Pancreas (tissue), 10 donors: ENCODE measurements at regions not wholly inside any gene's neighbourhood (a gene's known extent, or its start where the extent isn't known, plus 50 kb on each side); places are given as distances from the start of the nearest gene placed in this dataset.

Experiments
- ATAC-seq, 4 donors: fragments of 200-7000 bp; cut with Tn5 transposase; one replicate each; pipeline versions ENCODE4 v1.8.0 to v1.9.1; 2020; ENCODE audit warnings: mild to moderate bottlenecking in 4 of 4, moderate library complexity in 4 of 4
- DNase-seq, 6 donors: peaks; one replicate each; pipeline ENCODE4 v3.0.0-alpha.2; 2020
- FAIRE-seq: peaks from 2 replicates; lab custom pipeline; 2012; peaks lifted over from hg19 to GRCh38; lab: Jason Lieb, UNC
- H3K27ac ChIP-seq, 4 donors: fragments of 200-600 bp; sonication (generic); 1 replicate in 3 of 4; 2 replicates in 1 of 4; pipeline versions ENCODE4 v1.5.0 to v1.8.0; 2020
- H3K27me3 ChIP-seq, 4 donors: fragments of 200-600 bp; one replicate each; pipeline ENCODE4 v1.8.0; 2021
- H3K36me3 ChIP-seq, 3 donors: fragments of 200-600 bp; sonication (generic) in 1 of 3; one replicate each; pipeline versions ENCODE4 v1.5.0 to v1.8.0; 2020 to 2021
- H3K4me1 ChIP-seq, 3 donors: fragments of 200-600 bp; one replicate each; pipeline ENCODE4 v1.8.0; 2021
- H3K4me3 ChIP-seq, 4 donors: fragments of 200-600 bp; sonication (generic) in 2 of 4; one replicate each; pipeline versions ENCODE4 v1.5.0 to v1.8.0; 2020 to 2021
- H3K9me3 ChIP-seq, 4 donors: fragments of 200-600 bp; one replicate each; pipeline ENCODE4 v1.8.0; 2021
- CTCF ChIP-seq, 4 donors: fragments of 200-600 bp; sonication (generic) in 3 of 4; IDR thresholded peaks; one replicate each; pipeline versions ENCODE4 v1.5.0 to v1.8.0; 2021; ENCODE audit warnings: antibody characterized with exemption in 4 of 4
- WGBS, 2 donors: extraction: QIAGEN DNeasy Blood & Tissue Kit; methylation state at CpG; one replicate each; pipeline ENCODE4 v1.1.7; 2013; 5-methylcytosine and 5-hydroxymethylcytosine counted together
- intact Hi-C, 3 donors: fragments of 100-400 bp; cut with DNase I; formaldehyde crosslinking; loops; one replicate each; pipeline versions ENCODE4 v1.11.1 to v1.14.2; 2022
- donor health status: healthy with polysubstance abuse.
- donor health status: DM: no; HTN: no; CAD: no; lungs with moderate emphysema.
- donor health status: DM: no; HTN: no; CAD: no.
- donor health status: control.
- donor health status: control.
- donor health status: Bipolar disorder and iron deficiency.
- donor health status: DM: yes; HTN: yes; CAD: no.
- donor health status: DM: no; HTN: no; CAD: no.
- donor health status: DM: no; HTN: no; CAD: no.
- donor health status: DM: yes; HTN: yes; CAD: no.

GRCh38 chr12:128019996-128020544, 246.9 kb upstream of the TMEM132C start:
- Histone ChIP-seq H3K9me3 (no peaks in the 10 kb centered on the region), H3K36me3 (no peaks in the 10 kb centered on the region), H3K4me1 (no peaks in the 10 kb centered on the region), H3K27me3 (peaks cover 0 to 3% (median 0%) of the 10 kb centered on the region in 4 donors), H3K4me3 (no peak overlapping the region), H3K27ac (no peak overlapping the region)
- no peak for TF ChIP-seq CTCF (IDR thresholded peaks at IDR 0.05)
- ATAC-seq = no peak
- DNase-seq = no peak
- WGBS, 2 donors = 48 to 54% methylated on average over 9 of the region's 9 CpGs
- intact Hi-C loops = no loop called here
- FAIRE-seq = no peak

- no peak for TF ChIP-seq CTCF (IDR thresholded peaks at IDR 0.05)
- intact Hi-C loops = no loop called here
- Histone ChIP-seq H3K4me3 (no peak overlapping the region), H3K27ac (no peak overlapping the region), H3K36me3 (no peaks in the 10 kb centered on the region), H3K27me3 (peaks cover 0 to 3% (median 0%) of the 10 kb centered on the region in 4 donors), H3K9me3 (no peaks in the 10 kb centered on the region), H3K4me1 (no peaks in the 10 kb centered on the region)
- ATAC-seq (no peak), DNase-seq (no peak), FAIRE-seq (no peak)
- 31 to 32% methylated on average over 2 of the region's 2 CpGs for WGBS, 2 donors
These were observed 245.4 kb upstream of the TMEM132C start for GRCh38 chr12:128021561-128021960.

DNA sequence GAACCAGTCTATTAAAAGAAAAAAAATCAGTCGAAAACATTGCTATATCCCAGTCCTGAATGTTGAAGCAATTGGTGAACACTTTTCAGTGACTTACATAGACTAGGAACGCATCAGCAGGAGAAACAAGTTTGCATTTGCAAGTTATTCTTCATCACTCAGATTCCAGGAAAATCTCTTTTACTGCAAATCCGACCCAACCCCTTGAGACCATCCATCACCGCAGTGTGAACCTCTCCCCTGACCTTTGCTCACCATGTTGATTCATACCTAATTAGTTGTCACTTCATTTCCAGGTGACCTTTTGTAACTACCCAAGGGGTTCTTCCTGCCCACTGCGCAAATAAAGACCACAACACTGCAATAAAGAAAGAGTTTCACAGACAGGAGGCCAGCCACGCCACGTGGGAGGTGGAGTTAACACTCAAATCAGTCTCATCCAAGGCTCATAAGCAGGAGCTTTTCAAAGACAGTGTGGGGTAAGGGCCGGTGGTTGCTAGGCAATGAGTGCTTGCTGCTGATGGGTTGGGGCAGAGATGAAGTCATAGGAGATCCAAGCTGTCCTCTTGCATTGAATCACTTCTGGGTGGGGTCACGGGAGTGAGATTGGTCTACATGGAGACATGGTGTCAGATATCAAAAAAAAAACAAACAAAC, 241.3 kb upstream of the TMEM132C start:
- no peak overlapping the region for H3K27ac ChIP-seq

DNA sequence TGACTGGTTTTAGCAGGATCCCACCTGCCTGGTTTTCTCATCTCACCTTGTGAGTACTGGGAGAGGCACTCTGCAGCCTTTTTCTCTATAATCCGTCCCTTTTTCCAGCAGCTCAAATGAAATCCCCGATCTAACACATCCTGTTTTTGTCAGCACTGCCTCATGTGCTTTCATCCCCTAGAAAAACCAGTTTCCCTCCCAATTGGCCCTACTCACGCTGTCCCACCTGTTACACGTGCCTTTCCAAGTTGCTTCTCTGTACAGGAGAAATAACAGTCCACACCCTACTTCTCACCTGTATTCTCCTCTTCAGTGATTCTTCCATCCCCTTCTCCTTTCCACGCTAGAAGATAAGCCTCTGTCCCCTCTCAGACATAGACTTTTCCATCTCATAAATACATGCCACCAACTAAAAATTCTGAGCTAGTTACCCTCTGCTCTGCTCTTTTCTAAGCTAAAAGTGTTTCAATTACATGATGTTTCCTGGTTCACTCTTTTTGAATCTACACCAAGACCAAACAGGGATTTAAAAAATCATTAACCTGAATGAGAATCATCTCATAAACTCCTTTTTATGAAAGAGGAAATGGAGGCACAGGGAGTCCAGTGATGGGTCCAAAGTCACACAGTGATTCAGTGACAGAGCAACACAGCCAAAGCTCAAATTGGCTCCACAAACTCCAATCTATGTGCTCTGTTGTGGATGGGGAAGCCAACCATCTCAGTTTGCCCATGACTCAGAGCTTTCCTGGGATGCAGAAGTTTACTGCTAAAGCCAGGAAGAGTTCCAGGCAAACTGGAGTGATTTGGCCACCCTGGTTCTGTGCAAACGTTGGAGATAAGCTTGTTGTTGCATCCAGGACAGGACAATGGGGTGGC, 240.0 kb upstream of the TMEM132C start:
- Histone ChIP-seq H3K9me3 (no peaks in the 10 kb centered on the region), H3K27ac (no peak overlapping the region), H3K4me1 (no peaks in the 10 kb centered on the region), H3K4me3 (no peak overlapping the region), H3K36me3 (no peaks in the 10 kb centered on the region), H3K27me3 (no peaks in the 10 kb centered on the region)
- intact Hi-C loops = no loop called here
- ATAC-seq (peak in 1 of 4 donors; percentile 56), FAIRE-seq (no peak), DNase-seq (no peak)
- TF ChIP-seq CTCF (IDR thresholded peaks at IDR 0.05) = no peak
- WGBS, 2 donors = 28 to 39% methylated on average over 6 of the region's 6 CpGs

More for the DNA sequence above, 241.3 kb upstream of the TMEM132C start:
- H3K4me1 ChIP-seq = no peaks in the 10 kb centered on the region
- ATAC-seq = peak in 1 of 4 donors; percentile 65
- H3K9me3 ChIP-seq = no peaks in the 10 kb centered on the region
- DNase-seq = no peak
- no peak overlapping the region for H3K4me3 ChIP-seq
- intact Hi-C loops = no loop called here
- FAIRE-seq = no peak
- 30 to 38% methylated on average over 9 of the region's 9 CpGs for WGBS, 2 donors
- peaks cover 0 to 3% (median 0%) of the 10 kb centered on the region in 4 donors for H3K27me3 ChIP-seq
- TF ChIP-seq CTCF (IDR thresholded peaks at IDR 0.05) = no peak
- H3K36me3 ChIP-seq = no peaks in the 10 kb centered on the region
